WTC11 (cell line): ENCODE measurements at regions not wholly inside any gene's neighbourhood (a gene's known extent, or its start where the extent isn't known, plus 50 kb on each side); places are given as distances from the start of the nearest gene placed in this dataset.

Experiments
- RELA ChIP-seq: sonication (generic); formaldehyde crosslinking; IDR thresholded peaks from 2 replicates; pipeline ENCODE4 v1.8.1; 2022; ENCODE audit warnings: missing genetic modification reagents, mild to moderate bottlenecking, borderline replicate concordance
- TF ChIP-seq, protein P1 (sequence below): sonication (generic); formaldehyde crosslinking; IDR thresholded peaks from 2 replicates; pipeline ENCODE4 v1.8.1; 2023; ENCODE audit warnings: mild to moderate bottlenecking, missing genetic modification reagents, borderline replicate concordance
- TF ChIP-seq, protein P2 (sequence below): sonication (generic); formaldehyde crosslinking; IDR thresholded peaks from 2 replicates; pipeline ENCODE4 v1.8.0; 2022; ENCODE audit warnings: mild to moderate bottlenecking, missing genetic modification reagents
- TF ChIP-seq, protein P3 (sequence below): fragments of 200-600 bp; IDR thresholded peaks from 2 replicates; pipeline ENCODE4 v1.8.0; 2022; ENCODE audit warnings: antibody characterized with exemption
- TF ChIP-seq, protein P4 (sequence below): sonication (generic); formaldehyde crosslinking; IDR thresholded peaks from 2 replicates; pipeline ENCODE4 v1.8.0; 2023; ENCODE audit warnings: missing genetic modification reagents
- TF ChIP-seq, protein P5 (sequence below): sonication (generic); formaldehyde crosslinking; IDR thresholded peaks from 2 replicates; pipeline ENCODE4 v1.8.1; 2023; ENCODE audit warnings: mild to moderate bottlenecking, missing genetic modification reagents, moderate library complexity

DNA sequence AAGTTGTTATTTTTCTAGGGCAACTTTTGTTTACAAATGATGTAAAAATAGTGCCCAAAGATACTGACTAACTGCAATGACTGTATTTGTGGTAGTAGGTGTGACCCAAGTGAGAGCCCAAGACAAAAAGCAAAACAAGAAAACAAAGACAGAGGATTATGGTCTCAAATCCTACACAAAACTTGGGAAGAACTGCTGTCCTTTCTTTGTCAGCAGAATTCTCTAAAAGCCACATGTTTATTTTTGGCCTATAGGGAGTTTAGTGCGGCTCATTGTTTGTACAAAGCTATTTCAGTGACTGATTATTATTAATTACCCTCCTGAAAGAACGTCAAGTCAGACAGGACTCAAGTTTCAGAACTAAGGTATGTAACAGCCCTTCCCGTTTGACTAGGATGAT is 509.2 kb upstream of the SLC35B3 start:
- TF ChIP-seq, protein P1, sequence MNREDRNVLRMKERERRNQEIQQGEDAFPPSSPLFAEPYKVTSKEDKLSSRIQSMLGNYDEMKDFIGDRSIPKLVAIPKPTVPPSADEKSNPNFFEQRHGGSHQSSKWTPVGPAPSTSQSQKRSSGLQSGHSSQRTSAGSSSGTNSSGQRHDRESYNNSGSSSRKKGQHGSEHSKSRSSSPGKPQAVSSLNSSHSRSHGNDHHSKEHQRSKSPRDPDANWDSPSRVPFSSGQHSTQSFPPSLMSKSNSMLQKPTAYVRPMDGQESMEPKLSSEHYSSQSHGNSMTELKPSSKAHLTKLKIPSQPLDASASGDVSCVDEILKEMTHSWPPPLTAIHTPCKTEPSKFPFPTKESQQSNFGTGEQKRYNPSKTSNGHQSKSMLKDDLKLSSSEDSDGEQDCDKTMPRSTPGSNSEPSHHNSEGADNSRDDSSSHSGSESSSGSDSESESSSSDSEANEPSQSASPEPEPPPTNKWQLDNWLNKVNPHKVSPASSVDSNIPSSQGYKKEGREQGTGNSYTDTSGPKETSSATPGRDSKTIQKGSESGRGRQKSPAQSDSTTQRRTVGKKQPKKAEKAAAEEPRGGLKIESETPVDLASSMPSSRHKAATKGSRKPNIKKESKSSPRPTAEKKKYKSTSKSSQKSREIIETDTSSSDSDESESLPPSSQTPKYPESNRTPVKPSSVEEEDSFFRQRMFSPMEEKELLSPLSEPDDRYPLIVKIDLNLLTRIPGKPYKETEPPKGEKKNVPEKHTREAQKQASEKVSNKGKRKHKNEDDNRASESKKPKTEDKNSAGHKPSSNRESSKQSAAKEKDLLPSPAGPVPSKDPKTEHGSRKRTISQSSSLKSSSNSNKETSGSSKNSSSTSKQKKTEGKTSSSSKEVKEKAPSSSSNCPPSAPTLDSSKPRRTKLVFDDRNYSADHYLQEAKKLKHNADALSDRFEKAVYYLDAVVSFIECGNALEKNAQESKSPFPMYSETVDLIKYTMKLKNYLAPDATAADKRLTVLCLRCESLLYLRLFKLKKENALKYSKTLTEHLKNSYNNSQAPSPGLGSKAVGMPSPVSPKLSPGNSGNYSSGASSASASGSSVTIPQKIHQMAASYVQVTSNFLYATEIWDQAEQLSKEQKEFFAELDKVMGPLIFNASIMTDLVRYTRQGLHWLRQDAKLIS (CRISPR knock-in tag), result no peak
- TF ChIP-seq, protein P2, sequence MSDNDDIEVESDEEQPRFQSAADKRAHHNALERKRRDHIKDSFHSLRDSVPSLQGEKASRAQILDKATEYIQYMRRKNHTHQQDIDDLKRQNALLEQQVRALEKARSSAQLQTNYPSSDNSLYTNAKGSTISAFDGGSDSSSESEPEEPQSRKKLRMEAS (CRISPR knock-in tag), result no peak
- TF ChIP-seq, protein P3, sequence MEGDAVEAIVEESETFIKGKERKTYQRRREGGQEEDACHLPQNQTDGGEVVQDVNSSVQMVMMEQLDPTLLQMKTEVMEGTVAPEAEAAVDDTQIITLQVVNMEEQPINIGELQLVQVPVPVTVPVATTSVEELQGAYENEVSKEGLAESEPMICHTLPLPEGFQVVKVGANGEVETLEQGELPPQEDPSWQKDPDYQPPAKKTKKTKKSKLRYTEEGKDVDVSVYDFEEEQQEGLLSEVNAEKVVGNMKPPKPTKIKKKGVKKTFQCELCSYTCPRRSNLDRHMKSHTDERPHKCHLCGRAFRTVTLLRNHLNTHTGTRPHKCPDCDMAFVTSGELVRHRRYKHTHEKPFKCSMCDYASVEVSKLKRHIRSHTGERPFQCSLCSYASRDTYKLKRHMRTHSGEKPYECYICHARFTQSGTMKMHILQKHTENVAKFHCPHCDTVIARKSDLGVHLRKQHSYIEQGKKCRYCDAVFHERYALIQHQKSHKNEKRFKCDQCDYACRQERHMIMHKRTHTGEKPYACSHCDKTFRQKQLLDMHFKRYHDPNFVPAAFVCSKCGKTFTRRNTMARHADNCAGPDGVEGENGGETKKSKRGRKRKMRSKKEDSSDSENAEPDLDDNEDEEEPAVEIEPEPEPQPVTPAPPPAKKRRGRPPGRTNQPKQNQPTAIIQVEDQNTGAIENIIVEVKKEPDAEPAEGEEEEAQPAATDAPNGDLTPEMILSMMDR, result no peak
- TF ChIP-seq RELA (CRISPR knock-in tag), result no peak
- TF ChIP-seq, protein P4, sequence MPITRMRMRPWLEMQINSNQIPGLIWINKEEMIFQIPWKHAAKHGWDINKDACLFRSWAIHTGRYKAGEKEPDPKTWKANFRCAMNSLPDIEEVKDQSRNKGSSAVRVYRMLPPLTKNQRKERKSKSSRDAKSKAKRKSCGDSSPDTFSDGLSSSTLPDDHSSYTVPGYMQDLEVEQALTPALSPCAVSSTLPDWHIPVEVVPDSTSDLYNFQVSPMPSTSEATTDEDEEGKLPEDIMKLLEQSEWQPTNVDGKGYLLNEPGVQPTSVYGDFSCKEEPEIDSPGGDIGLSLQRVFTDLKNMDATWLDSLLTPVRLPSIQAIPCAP (CRISPR knock-in tag), result no peak
- TF ChIP-seq, protein P5, sequence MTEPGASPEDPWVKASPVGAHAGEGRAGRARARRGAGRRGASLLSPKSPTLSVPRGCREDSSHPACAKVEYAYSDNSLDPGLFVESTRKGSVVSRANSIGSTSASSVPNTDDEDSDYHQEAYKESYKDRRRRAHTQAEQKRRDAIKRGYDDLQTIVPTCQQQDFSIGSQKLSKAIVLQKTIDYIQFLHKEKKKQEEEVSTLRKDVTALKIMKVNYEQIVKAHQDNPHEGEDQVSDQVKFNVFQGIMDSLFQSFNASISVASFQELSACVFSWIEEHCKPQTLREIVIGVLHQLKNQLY, result no peak
